ENCODE measurements at regions not wholly inside any gene's neighbourhood (a gene's known extent, or its start where the extent isn't known, plus 50 kb on each side); places are given as distances from the start of the nearest gene placed in this dataset.
"Not testable (repeated sequence)": the region's sequence is repeated elsewhere in the genome, so short reads cannot be mapped to it uniquely, and the experiment has no call there.

- DNase-seq = no peak
These were observed 510.2 kb downstream of the ZNF516 start for GRCh38 chr18:75984853-75985252.

GRCh38 chr18:75981102-75981501 is 513.9 kb downstream of the ZNF516 start:
- no peak for DNase-seq

GRCh38 chr18:75977081-75977480 is 518.0 kb downstream of the ZNF516 start:
- no peak for DNase-seq

- no peak for DNase-seq
These were observed 524.8 kb downstream of the ZNF516 start for GRCh38 chr18:75970212-75970611.

GRCh38 chr18:75966431-75966830 is 528.6 kb downstream of the ZNF516 start:
- DNase-seq = no peak

GRCh38 chr18:75962036-75962572 is 532.9 kb downstream of the ZNF516 start:
- DNase-seq = no peak

GRCh38 chr18:75960356-75960755 is 532.9 kb upstream of the SMIM21 start:
- not testable (repeated sequence) for DNase-seq

GRCh38 chr18:75959150-75959549 is 531.6 kb upstream of the SMIM21 start:
- DNase-seq = no peak

- no peak for DNase-seq
These were observed 531.2 kb upstream of the SMIM21 start for GRCh38 chr18:75958683-75959082.

- DNase-seq = no peak
These were observed 517.9 kb upstream of the SMIM21 start for GRCh38 chr18:75945265-75945933.

GRCh38 chr18:75937306-75937705 is 509.8 kb upstream of the SMIM21 start:
- DNase-seq = no peak

GRCh38 chr18:75936862-75937261 is 509.4 kb upstream of the SMIM21 start:
- no peak for DNase-seq

GRCh38 chr18:75931079-75931478 is 503.6 kb upstream of the SMIM21 start:
- no peak for DNase-seq

- no peak for DNase-seq
These were observed 501.2 kb upstream of the SMIM21 start for GRCh38 chr18:75928706-75929105.

GRCh38 chr18:75927791-75928190 is 500.3 kb upstream of the SMIM21 start:
- no peak for DNase-seq

GRCh38 chr18:75926811-75927210 is 499.3 kb upstream of the SMIM21 start:
- DNase-seq = no peak

GRCh38 chr18:75923169-75923568 is 495.7 kb upstream of the SMIM21 start:
- DNase-seq = no peak

- no peak for DNase-seq
These were observed 489.1 kb upstream of the SMIM21 start for GRCh38 chr18:75916624-75916982.

- DNase-seq = no peak
These were observed 488.6 kb upstream of the SMIM21 start for GRCh38 chr18:75915941-75916623.

- no peak for DNase-seq
These were observed 485.3 kb upstream of the SMIM21 start for GRCh38 chr18:75912829-75913228.

GRCh38 chr18:75904416-75904815 is 476.9 kb upstream of the SMIM21 start:
- DNase-seq = no peak

GRCh38 chr18:75898651-75899050 is 471.1 kb upstream of the SMIM21 start:
- DNase-seq = no peak

GRCh38 chr18:75897386-75897785 is 469.9 kb upstream of the SMIM21 start:
- no peak for DNase-seq

GRCh38 chr18:75896865-75897264 is 469.4 kb upstream of the SMIM21 start:
- DNase-seq = no peak

- DNase-seq = no peak
These were observed 467.6 kb upstream of the SMIM21 start for GRCh38 chr18:75895135-75895534.
